ENCODE measurements at regions not wholly inside any gene's neighbourhood (a gene's known extent, or its start where the extent isn't known, plus 50 kb on each side); places are given as distances from the start of the nearest gene placed in this dataset.

DNA sequence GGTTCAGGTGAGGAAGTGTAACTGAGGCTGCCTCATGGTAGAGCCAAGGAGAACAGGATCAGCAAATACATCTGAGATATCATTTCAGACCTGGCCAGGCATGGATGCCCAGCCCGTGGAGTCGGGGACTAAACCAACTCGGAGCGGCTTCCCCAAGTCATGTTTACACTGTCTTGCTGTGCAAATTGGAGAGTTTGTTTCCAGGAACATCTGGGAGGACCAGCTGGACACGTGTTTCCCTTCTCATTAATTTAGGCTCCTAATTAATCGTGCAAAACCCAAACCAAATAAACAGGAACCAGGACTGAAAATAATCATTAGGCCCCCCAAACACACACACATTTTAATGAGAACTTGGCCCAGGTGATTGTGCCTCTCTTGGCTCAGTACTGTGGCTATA is 70.9 kb upstream of the SALL1 start:
- TF ChIP-seq CTCF (IDR thresholded peaks at IDR 0.05) (no peak), POLR2A (IDR thresholded peaks at IDR 0.05) (no peak), POLR2AphosphoS5 (IDR thresholded peaks at IDR 0.05; ENCODE audit: insufficient read depth in 1 of 2, low read depth in 1 of 2) (no peak)

All from vagina (tissue), 2 donors.